Skin of body (tissue), 1 donor: ENCODE measurements at regions not wholly inside any gene's neighbourhood (a gene's known extent, or its start where the extent isn't known, plus 50 kb on each side); places are given as distances from the start of the nearest gene placed in this dataset.
"Not testable (repeated sequence)": the region's sequence is repeated elsewhere in the genome, so short reads cannot be mapped to it uniquely, and the experiment has no call there.

Experiments used
- DNase-seq: peaks from one replicate; lab custom pipeline; 2025; lab: John Stamatoyannopoulos, UW

DNA sequence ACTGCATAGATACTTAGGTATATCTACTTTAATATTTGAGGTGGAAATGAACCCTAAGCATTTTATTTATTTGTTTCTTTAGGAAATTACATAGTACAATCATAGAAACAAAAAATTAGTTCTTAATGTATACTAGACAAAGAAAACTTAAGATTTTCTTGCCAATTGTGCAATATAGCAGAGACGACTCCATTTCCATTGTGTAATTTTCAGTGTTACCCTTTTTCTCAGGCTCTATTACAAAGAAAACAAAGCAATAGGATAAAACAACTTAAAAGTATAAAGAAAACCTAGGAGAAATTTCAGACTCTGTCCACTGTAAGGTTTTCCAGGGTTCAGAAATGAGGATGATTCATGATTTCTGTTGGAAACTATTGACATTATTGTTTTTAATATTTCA, 89.0 kb upstream of the SERTAD2 start:
- no peak for DNase-seq

GRCh38 chr2:64743739-64744330, 90.1 kb upstream of the SERTAD2 start:
- no peak for DNase-seq

DNA sequence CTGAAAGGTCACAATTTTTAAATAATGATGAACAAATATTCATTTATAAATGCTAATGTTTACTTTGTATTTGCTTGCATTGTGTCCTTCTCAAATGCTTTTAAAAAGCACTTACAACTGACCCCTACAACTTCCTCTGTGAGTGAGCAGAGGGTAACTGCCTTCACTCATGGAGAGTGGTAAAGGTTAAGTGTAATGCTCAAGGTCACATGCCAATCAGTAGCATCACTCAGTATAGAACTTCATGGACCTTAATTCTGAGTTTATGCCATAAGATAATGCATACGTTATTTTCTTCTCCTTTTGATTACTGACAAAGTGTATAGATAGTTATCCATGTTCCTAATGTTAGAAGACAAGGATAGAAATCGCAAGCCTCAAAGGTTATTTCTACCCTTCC, 91.8 kb upstream of the SERTAD2 start:
- DNase-seq, result no peak

- DNase-seq, result not testable (repeated sequence)
These were observed 94.0 kb upstream of the SERTAD2 start for GRCh38 chr2:64747690-64748091.

GRCh38 chr2:64748147-64748546, 94.4 kb upstream of the SERTAD2 start:
- no peak for DNase-seq

GRCh38 chr2:64748561-64748960, 94.8 kb upstream of the SERTAD2 start:
- no peak for DNase-seq

- DNase-seq, result no peak
These were observed 95.7 kb upstream of the SERTAD2 start for GRCh38 chr2:64749446-64749845.

- DNase-seq, result peak; percentile 31
These were observed 96.5 kb upstream of the SERTAD2 start for GRCh38 chr2:64750001-64750816.

DNA sequence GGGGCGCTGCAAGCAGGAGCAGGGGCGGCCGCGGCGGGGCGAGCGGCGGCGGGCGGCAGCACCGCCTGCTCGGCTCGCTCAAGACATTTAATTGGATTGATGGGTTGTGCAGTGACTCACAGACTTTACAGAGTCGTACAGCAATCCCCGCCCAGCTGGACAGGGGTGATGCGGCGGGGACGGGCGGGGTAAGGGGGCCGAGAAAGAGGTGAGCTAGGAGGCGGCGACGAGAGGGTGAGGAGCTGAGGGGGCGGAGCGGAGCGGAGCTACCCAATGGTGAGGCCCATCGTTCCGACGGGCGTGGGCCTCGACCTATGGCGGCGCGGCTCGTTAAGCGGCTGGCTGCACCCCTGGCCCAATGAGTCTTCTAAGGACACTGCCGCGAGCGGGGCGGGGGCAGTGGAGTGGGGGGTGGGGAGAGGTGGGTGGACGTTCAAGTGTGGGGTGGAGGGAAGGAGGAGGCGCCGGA, 97.1 kb upstream of the SERTAD2 start:
- peak; percentile 100 for DNase-seq

- peak; percentile 75 for DNase-seq
These were observed 97.9 kb upstream of the SERTAD2 start for GRCh38 chr2:64751286-64752260.

GRCh38 chr2:64753399-64753798, 99.7 kb upstream of the SERTAD2 start:
- DNase-seq, result no peak

- no peak for DNase-seq
These were observed 100.9 kb upstream of the SERTAD2 start for GRCh38 chr2:64754570-64754969.

- DNase-seq, result no peak
These were observed 103.4 kb upstream of the SERTAD2 start for GRCh38 chr2:64757126-64757525.

DNA sequence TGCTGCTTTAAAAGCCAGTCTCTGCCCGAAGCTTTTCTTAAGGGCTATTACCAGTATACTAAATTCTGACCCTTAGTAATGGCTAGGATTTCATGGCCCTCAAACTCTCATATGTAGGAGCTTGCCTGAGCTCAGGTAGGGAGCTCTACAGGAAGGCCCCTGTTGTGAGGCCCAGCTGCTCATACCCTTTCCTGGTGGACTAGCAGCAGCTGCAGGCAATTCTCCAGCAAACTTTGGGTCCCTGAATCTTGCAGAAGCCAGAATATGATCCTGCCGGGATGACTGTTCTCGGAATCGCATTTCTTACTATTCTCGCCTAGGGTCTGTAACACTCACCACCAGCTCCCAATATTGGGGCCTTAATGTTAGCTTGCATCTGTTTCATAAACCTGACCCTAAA, 106.4 kb upstream of the SERTAD2 start:
- no peak for DNase-seq

DNA sequence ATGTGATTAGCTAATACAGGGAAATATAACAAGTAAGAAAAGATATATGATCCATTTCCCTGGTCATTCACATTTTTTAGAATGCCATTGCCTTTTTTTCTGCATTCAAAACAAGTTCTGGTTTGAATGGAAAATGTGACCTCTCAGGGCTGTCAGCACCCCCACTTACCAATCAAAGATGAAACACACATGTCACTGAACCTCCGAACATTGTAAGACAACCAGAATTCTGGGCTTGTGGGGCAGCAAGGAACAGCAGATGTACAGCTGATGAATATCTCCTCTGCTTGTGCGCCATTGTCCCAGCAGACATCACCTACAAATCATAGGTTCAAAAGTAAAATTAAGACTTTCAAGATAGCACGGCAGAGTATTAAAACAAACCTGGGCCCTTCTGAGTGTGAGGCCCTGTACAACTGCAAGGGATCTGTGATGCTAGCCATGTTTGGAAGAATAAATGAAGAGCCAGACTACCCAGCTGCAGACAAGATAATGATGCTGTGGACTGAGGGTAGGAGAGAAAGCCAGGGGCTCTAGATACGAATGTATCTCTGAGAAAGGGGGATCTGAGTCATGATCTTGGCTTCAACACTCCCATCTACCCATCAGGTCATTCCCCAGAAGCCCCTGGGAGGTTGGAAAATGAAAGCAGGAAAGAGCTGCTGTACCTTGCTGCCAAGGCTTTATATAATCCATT, 108.7 kb upstream of the SERTAD2 start:
- DNase-seq, result no peak

GRCh38 chr2:64763126-64763525, 109.4 kb upstream of the SERTAD2 start:
- DNase-seq, result no peak

GRCh38 chr2:64765160-64765805, 111.6 kb upstream of the SERTAD2 start:
- DNase-seq, result no peak

DNA sequence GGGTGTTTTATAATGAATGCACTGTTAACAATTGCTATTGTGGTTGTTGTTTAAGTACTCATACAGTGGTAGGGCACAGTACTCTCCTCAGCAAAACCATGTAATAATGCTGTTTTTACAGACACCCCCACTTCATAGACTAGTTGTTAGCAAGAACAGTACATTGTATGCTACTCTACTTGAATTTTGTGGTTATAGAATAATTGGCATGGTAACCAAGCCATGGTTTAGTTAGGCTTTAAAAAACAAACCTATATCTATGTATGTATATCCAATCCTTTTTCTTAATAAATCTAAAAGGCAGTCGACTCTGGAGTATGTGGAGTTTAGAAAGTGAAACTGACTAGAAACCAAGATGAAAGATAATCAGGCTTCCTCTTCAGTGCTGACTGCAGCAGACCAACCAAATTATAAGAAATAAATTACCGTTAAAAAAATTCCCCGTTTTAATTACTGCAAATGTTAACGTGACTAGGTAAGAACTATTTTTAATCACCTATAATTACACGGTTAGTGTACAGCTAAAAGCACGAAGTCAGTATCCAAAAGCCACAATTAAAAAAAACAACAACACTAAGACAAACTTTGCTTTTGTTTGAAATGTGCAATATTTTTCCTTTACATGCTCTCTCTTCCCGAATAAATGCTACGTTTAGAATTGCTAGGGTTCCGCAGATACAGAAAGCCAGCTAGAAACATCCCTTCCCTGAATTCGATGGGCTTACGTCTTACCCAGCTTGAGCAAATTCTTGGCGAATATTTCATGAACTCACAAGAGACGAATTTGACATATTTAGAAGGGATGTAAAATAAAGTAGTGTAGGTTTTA, 113.3 kb upstream of the SERTAD2 start:
- peak; percentile 51 for DNase-seq

DNA sequence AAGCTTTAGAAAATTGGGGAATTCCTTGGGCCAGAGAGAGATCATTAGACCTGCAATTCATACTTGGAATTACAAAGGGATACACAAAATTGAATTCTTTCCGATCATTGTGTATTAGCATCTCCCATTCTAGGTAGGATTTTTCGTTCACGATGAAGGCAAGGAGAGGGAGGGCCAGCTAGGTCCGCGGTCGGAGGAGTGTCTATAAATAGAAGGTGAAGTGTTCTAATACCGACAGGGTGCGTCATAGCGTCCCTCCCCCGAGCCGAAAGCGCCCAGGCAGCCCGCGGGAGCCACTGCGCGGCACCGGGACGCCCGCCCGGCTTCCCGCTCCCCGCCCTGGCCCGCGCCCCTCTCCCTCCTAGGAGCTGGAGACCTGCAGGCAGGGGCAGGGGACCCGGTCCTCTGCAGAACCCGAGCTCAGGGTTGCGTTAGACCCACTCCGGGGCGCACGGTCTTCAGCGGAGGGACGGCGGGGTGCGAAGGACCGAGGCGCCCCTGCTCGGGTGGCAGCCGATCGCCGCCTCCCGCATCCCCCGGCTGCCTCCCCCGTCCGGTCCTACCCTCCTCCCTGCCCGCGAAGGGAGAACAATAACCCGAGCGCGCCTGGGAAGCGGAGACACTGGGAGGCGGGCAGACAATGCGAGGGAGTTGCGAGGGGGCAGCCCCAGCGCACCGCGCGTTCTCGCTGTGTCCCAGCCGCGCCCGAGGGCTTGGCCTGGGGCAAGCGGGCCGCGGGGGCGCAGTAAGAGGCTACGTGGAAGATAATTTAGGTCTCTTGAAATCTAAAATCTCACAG, 114.2 kb upstream of the SERTAD2 start:
- DNase-seq, result peak; percentile 69
